CD8-positive, alpha-beta memory T cell (primary cell): ENCODE measurements at regions not wholly inside any gene's neighbourhood (a gene's known extent, or its start where the extent isn't known, plus 50 kb on each side); places are given as distances from the start of the nearest gene placed in this dataset.
"Not testable (repeated sequence)": the region's sequence is repeated elsewhere in the genome, so short reads cannot be mapped to it uniquely, and the experiment has no call there.

Source experiments
- CTCF ChIA-PET: fragments of 350-600 bp; sonication (Branson Sonifier 250); formaldehyde crosslinking; loops from one replicate; lab custom pipeline; 2021; ENCODE audit warnings: antibody characterized with exemption; lab: Charles Lee
- POLR2A ChIA-PET: fragments of 350-600 bp; sonication (Branson Sonifier 250); formaldehyde crosslinking; loops from one replicate; lab custom pipeline; 2021; ENCODE audit warnings: antibody characterized with exemption; lab: Charles Lee
- DNase-seq, 5 donors: peaks; one replicate each; pipeline versions ENCODE4 v3.0.0 to v3.0.0-alpha.2; 2020 to 2022; ENCODE audit warnings: mixed read lengths in 1 of 5
- H3K27ac ChIP-seq: one replicate; pipeline ENCODE4 v1.7.0; 2013; ENCODE audit warnings: low read depth, mild to moderate bottlenecking, low read length, moderate library complexity
- H3K27me3 ChIP-seq: 2 replicates; pipeline ENCODE4 v1.7.0; 2013; ENCODE audit warnings: low read length, mild to moderate bottlenecking; ENCODE audit not compliant: insufficient read depth, poor library complexity, severe bottlenecking
- H3K36me3 ChIP-seq: 2 replicates; pipeline ENCODE4 v1.7.0; 2013; ENCODE audit warnings: mild to moderate bottlenecking, low read length, moderate library complexity; ENCODE audit not compliant: insufficient read depth
- H3K4me1 ChIP-seq: 2 replicates; pipeline ENCODE4 v1.7.0; 2013; ENCODE audit warnings: mild to moderate bottlenecking, low read length, moderate library complexity; ENCODE audit not compliant: insufficient read depth
- H3K4me3 ChIP-seq: 2 replicates; pipeline ENCODE4 v1.7.0; 2013; ENCODE audit warnings: mild to moderate bottlenecking, low read length
- H3K9me3 ChIP-seq: 2 replicates; pipeline ENCODE4 v1.7.0; 2013; ENCODE audit warnings: mild to moderate bottlenecking, low read length
- H3K27ac Mint-ChIP-seq, 8 donors: one replicate each; pipeline ENCODE4 v1.8.0; 2020 to 2021; ENCODE audit warnings: mixed read lengths in 8 of 8, mild to moderate bottlenecking in 6 of 8, inconsistent platforms in 3 of 8, moderate library complexity in 3 of 8
- H3K27me3 Mint-ChIP-seq, 2 donors: one replicate each; pipeline ENCODE4 v1.8.0; 2020 to 2021; ENCODE audit warnings: mixed read lengths in 2 of 2, mild to moderate bottlenecking in 1 of 2, moderate library complexity in 1 of 2
- H3K36me3 Mint-ChIP-seq, 3 donors: one replicate each; pipeline ENCODE4 v1.8.0; 2020 to 2021; ENCODE audit warnings: mixed read lengths in 3 of 3, inconsistent platforms in 1 of 3, mild to moderate bottlenecking in 1 of 3
- H3K4me1 Mint-ChIP-seq, 3 donors: one replicate each; pipeline ENCODE4 v1.8.0; 2020 to 2021; ENCODE audit warnings: mixed read lengths in 3 of 3, inconsistent platforms in 1 of 3, mild to moderate bottlenecking in 1 of 3
- H3K4me3 Mint-ChIP-seq, 7 donors: one replicate each; pipeline ENCODE4 v1.8.0; 2020 to 2021; ENCODE audit warnings: mixed read lengths in 7 of 7, mild to moderate bottlenecking in 6 of 7, moderate library complexity in 4 of 7, inconsistent platforms in 2 of 7
- H3K9me3 Mint-ChIP-seq, 5 donors: one replicate each; pipeline ENCODE4 v1.8.0; 2020 to 2022; ENCODE audit warnings: mixed read lengths in 5 of 5, mild to moderate bottlenecking in 3 of 5, moderate library complexity in 2 of 5, inconsistent platforms in 1 of 5

GRCh38 chr10:56487746-56488145 is 126.7 kb upstream of the ZWINT start:
- Mint-ChIP-seq H3K36me3 (no peaks in the 10 kb centered on the region), H3K27me3 (no peaks in the 10 kb centered on the region), H3K4me1 (no peaks in the 10 kb centered on the region), H3K4me3 (no peak overlapping the region), H3K27ac (no peak overlapping the region), H3K9me3 (peaks cover 2 to 14% (median 4%) of the 10 kb centered on the region in 5 donors)
- H3K4me1 ChIP-seq: no peaks in the 10 kb centered on the region
- H3K27ac ChIP-seq: no peak overlapping the region
- no peaks in the 10 kb centered on the region for H3K9me3 ChIP-seq
- CTCF ChIA-PET: no interaction called here
- H3K36me3 ChIP-seq: no peaks in the 10 kb centered on the region
- POLR2A ChIA-PET: no interaction called here
- H3K4me3 ChIP-seq: no peak overlapping the region
- no peak for DNase-seq
- H3K27me3 ChIP-seq: no peaks in the 10 kb centered on the region

- Histone ChIP-seq H3K36me3 (no peaks in the 10 kb centered on the region), H3K9me3 (no peaks in the 10 kb centered on the region), H3K4me1 (no peaks in the 10 kb centered on the region), H3K4me3 (no peak overlapping the region), H3K27ac (no peak overlapping the region), H3K27me3 (no peaks in the 10 kb centered on the region)
- POLR2A ChIA-PET: no interaction called here
- no peaks in the 10 kb centered on the region for H3K4me1 Mint-ChIP-seq
- H3K36me3 Mint-ChIP-seq: no peaks in the 10 kb centered on the region
- H3K27me3 Mint-ChIP-seq: no peaks in the 10 kb centered on the region
- no peak for DNase-seq
- H3K9me3 Mint-ChIP-seq: peaks cover 0 to 13% (median 2%) of the 10 kb centered on the region in 5 donors
- no peak overlapping the region for H3K4me3 Mint-ChIP-seq
- CTCF ChIA-PET: no interaction called here
- H3K27ac Mint-ChIP-seq: no peak overlapping the region
Measured at GRCh38 chr10:56481521-56482091, 120.5 kb upstream of the ZWINT start.

- Mint-ChIP-seq H3K27me3 (no peaks in the 10 kb centered on the region), H3K27ac (no peak overlapping the region), H3K4me1 (no peaks in the 10 kb centered on the region), H3K4me3 (no peak overlapping the region), H3K9me3 (peaks cover 0 to 6% (median 2%) of the 10 kb centered on the region in 5 donors), H3K36me3 (no peaks in the 10 kb centered on the region)
- ChIA-PET POLR2A (no interaction called here), CTCF (no interaction called here)
- Histone ChIP-seq H3K36me3 (no peaks in the 10 kb centered on the region), H3K9me3 (no peaks in the 10 kb centered on the region), H3K4me1 (no peaks in the 10 kb centered on the region), H3K4me3 (no peak overlapping the region), H3K27ac (no peak overlapping the region), H3K27me3 (no peaks in the 10 kb centered on the region)
- no peak for DNase-seq
Measured at GRCh38 chr10:56472978-56473377, 111.9 kb upstream of the ZWINT start.

GRCh38 chr10:56470701-56471100 is 109.6 kb upstream of the ZWINT start:
- no peaks in the 10 kb centered on the region for H3K36me3 Mint-ChIP-seq

GRCh38 chr10:56469482-56469881 is 108.4 kb upstream of the ZWINT start:
- Histone ChIP-seq H3K36me3 (no peaks in the 10 kb centered on the region), H3K4me1 (no peaks in the 10 kb centered on the region), H3K9me3 (no peaks in the 10 kb centered on the region), H3K27me3 (no peaks in the 10 kb centered on the region), H3K27ac (no peak overlapping the region), H3K4me3 (no peak overlapping the region)
- Mint-ChIP-seq H3K36me3 (no peaks in the 10 kb centered on the region), H3K4me1 (no peaks in the 10 kb centered on the region), H3K4me3 (no peak overlapping the region), H3K9me3 (peaks cover 4 to 13% (median 9%) of the 10 kb centered on the region in 5 donors), H3K27ac (no peak overlapping the region), H3K27me3 (no peaks in the 10 kb centered on the region)
- POLR2A ChIA-PET: no interaction called here
- CTCF ChIA-PET: no interaction called here
- no peak for DNase-seq

More at GRCh38 chr10:56470701-56471100, 109.6 kb upstream of the ZWINT start:
- Mint-ChIP-seq H3K27ac (no peak overlapping the region), H3K4me1 (no peaks in the 10 kb centered on the region), H3K9me3 (peaks cover 4 to 10% (median 6%) of the 10 kb centered on the region in 5 donors), H3K27me3 (no peaks in the 10 kb centered on the region), H3K4me3 (no peak overlapping the region)
- DNase-seq: no peak
- H3K9me3 ChIP-seq: no peaks in the 10 kb centered on the region
- no peaks in the 10 kb centered on the region for H3K36me3 ChIP-seq
- no peaks in the 10 kb centered on the region for H3K27me3 ChIP-seq
- POLR2A ChIA-PET: no interaction called here
- H3K27ac ChIP-seq: no peak overlapping the region
- H3K4me1 ChIP-seq: no peaks in the 10 kb centered on the region
- CTCF ChIA-PET: no interaction called here
- no peak overlapping the region for H3K4me3 ChIP-seq

- Mint-ChIP-seq H3K27ac (no peak overlapping the region), H3K9me3 (peaks cover 4 to 15% (median 9%) of the 10 kb centered on the region in 5 donors), H3K27me3 (no peaks in the 10 kb centered on the region), H3K36me3 (no peaks in the 10 kb centered on the region), H3K4me3 (no peak overlapping the region), H3K4me1 (no peaks in the 10 kb centered on the region)
- no peak overlapping the region for H3K27ac ChIP-seq
- no peak for DNase-seq
- H3K36me3 ChIP-seq: no peaks in the 10 kb centered on the region
- no peaks in the 10 kb centered on the region for H3K27me3 ChIP-seq
- H3K4me1 ChIP-seq: no peaks in the 10 kb centered on the region
- H3K4me3 ChIP-seq: no peak overlapping the region
- ChIA-PET POLR2A (no interaction called here), CTCF (no interaction called here)
- H3K9me3 ChIP-seq: no peaks in the 10 kb centered on the region
Measured at GRCh38 chr10:56466005-56466404, 104.9 kb upstream of the ZWINT start.

GRCh38 chr10:56449770-56450169 is 88.7 kb upstream of the ZWINT start:
- H3K27ac Mint-ChIP-seq: no peak overlapping the region
- POLR2A ChIA-PET: no interaction called here
- H3K4me3 Mint-ChIP-seq: no peak overlapping the region
- peaks cover 4 to 20% (median 7%) of the 10 kb centered on the region in 5 donors for H3K9me3 Mint-ChIP-seq
- no peaks in the 10 kb centered on the region for H3K36me3 Mint-ChIP-seq
- H3K27ac ChIP-seq: no peak overlapping the region
- CTCF ChIA-PET: no interaction called here
- H3K4me1 ChIP-seq: no peaks in the 10 kb centered on the region
- H3K27me3 ChIP-seq: no peaks in the 10 kb centered on the region
- no peaks in the 10 kb centered on the region for H3K9me3 ChIP-seq
- no peak for DNase-seq
- H3K36me3 ChIP-seq: no peaks in the 10 kb centered on the region
- H3K4me3 ChIP-seq: no peak overlapping the region
- no peaks in the 10 kb centered on the region for H3K4me1 Mint-ChIP-seq
- H3K27me3 Mint-ChIP-seq: no peaks in the 10 kb centered on the region

- peaks cover 4 to 14% (median 7%) of the 10 kb centered on the region in 5 donors for H3K9me3 Mint-ChIP-seq
- H3K36me3 Mint-ChIP-seq, H3K4me3 Mint-ChIP-seq, H3K4me3 ChIP-seq, CTCF ChIA-PET, DNase-seq, POLR2A ChIA-PET, H3K27ac Mint-ChIP-seq, H3K27ac ChIP-seq, H3K4me1 ChIP-seq, H3K27me3 Mint-ChIP-seq, H3K4me1 Mint-ChIP-seq, H3K36me3 ChIP-seq, H3K27me3 ChIP-seq, H3K9me3 ChIP-seq: not testable (repeated sequence)
Measured at GRCh38 chr10:56447613-56448012, 86.6 kb upstream of the ZWINT start.

- H3K4me3 ChIP-seq, H3K36me3 Mint-ChIP-seq, H3K4me1 Mint-ChIP-seq, H3K4me1 ChIP-seq, H3K36me3 ChIP-seq, CTCF ChIA-PET, H3K4me3 Mint-ChIP-seq, POLR2A ChIA-PET, H3K9me3 Mint-ChIP-seq, DNase-seq, H3K27ac ChIP-seq, H3K27me3 ChIP-seq, H3K9me3 ChIP-seq, H3K27me3 Mint-ChIP-seq, H3K27ac Mint-ChIP-seq: not testable (repeated sequence)
Measured at GRCh38 chr10:56441337-56441736, 80.3 kb upstream of the ZWINT start.
